Activated effector memory CD4-positive, alpha-beta T cell treated with Interleukin-2 at 50 U/mL for 16 hours (primary cell): ENCODE measurements at regions not wholly inside any gene's neighbourhood (a gene's known extent, or its start where the extent isn't known, plus 50 kb on each side); places are given as distances from the start of the nearest gene placed in this dataset.
"Not testable (repeated sequence)": the region's sequence is repeated elsewhere in the genome, so short reads cannot be mapped to it uniquely, and the experiment has no call there.

Source experiments
- DNase-seq: peaks from one replicate; pipeline ENCODE4 v3.0.0-alpha.2; 2020

GRCh38 chr5:99035942-99036341, 107.1 kb upstream of the CHD1 start:
- no peak for DNase-seq

- no peak for DNase-seq
Observed at GRCh38 chr5:99034336-99034735, 105.5 kb upstream of the CHD1 start.

GRCh38 chr5:99033014-99033900, 104.5 kb upstream of the CHD1 start:
- DNase-seq = no peak

GRCh38 chr5:99032234-99033013, 103.6 kb upstream of the CHD1 start:
- DNase-seq = no peak

- no peak for DNase-seq
Observed at GRCh38 chr5:99030906-99031440, 102.2 kb upstream of the CHD1 start.

GRCh38 chr5:99029172-99029571, 100.4 kb upstream of the CHD1 start:
- no peak for DNase-seq

GRCh38 chr5:99028170-99028569, 99.4 kb upstream of the CHD1 start:
- DNase-seq = not testable (repeated sequence)

- no peak for DNase-seq
Observed at GRCh38 chr5:99025298-99026045, 96.7 kb upstream of the CHD1 start.

GRCh38 chr5:99023330-99023729, 94.5 kb upstream of the CHD1 start:
- DNase-seq = no peak

- DNase-seq = no peak
Observed at GRCh38 chr5:99022250-99022649, 93.4 kb upstream of the CHD1 start.

- DNase-seq = no peak
Observed at GRCh38 chr5:99020698-99021048, 91.9 kb upstream of the CHD1 start.

- no peak for DNase-seq
Observed at GRCh38 chr5:99019812-99020697, 91.2 kb upstream of the CHD1 start.

- DNase-seq = no peak
Observed at GRCh38 chr5:99019254-99019653, 90.4 kb upstream of the CHD1 start.

GRCh38 chr5:99010294-99010693, 81.5 kb upstream of the CHD1 start:
- DNase-seq = no peak

GRCh38 chr5:99008009-99008408, 79.2 kb upstream of the CHD1 start:
- DNase-seq = not testable (repeated sequence)

GRCh38 chr5:99005506-99005905, 76.7 kb upstream of the CHD1 start:
- no peak for DNase-seq

GRCh38 chr5:99004960-99005359, 76.2 kb upstream of the CHD1 start:
- no peak for DNase-seq

GRCh38 chr5:99000876-99001275, 72.1 kb upstream of the CHD1 start:
- DNase-seq = no peak

- DNase-seq = no peak
Observed at GRCh38 chr5:99000221-99000620, 71.4 kb upstream of the CHD1 start.

GRCh38 chr5:98999631-99000030, 70.8 kb upstream of the CHD1 start:
- DNase-seq = no peak

- DNase-seq = no peak
Observed at GRCh38 chr5:98997000-98997399, 68.2 kb upstream of the CHD1 start.

- no peak for DNase-seq
Observed at GRCh38 chr5:98994611-98995010, 65.8 kb upstream of the CHD1 start.
